C4-2B (cell line): ENCODE measurements at regions not wholly inside any gene's neighbourhood (a gene's known extent, or its start where the extent isn't known, plus 50 kb on each side); places are given as distances from the start of the nearest gene placed in this dataset.

ENCODE experiments used
- H3K27ac ChIP-seq: fragments of 450-650 bp; 2 replicates; pipeline ENCODE4 v1.5.1; 2017
- CTCF ChIP-seq: fragments of 450-650 bp; conservative IDR thresholded peaks from 2 replicates; pipeline ENCODE4 v1.5.1; 2017; ENCODE audit warnings: mild to moderate bottlenecking
- ZFX ChIP-seq: fragments of 450-650 bp; IDR thresholded peaks from 2 replicates; pipeline ENCODE4 v1.6.1; 2017

- TF ChIP-seq ZFX (no peak), CTCF (no peak)
- H3K27ac ChIP-seq = no peak overlapping the region
Measured at GRCh38 chr5:74428876-74429275, 211.7 kb downstream of the ENC1 start.

GRCh38 chr5:74428275-74428674, 212.3 kb downstream of the ENC1 start:
- TF ChIP-seq ZFX = no peak
- no peak for TF ChIP-seq CTCF
- H3K27ac ChIP-seq = no peak overlapping the region

- TF ChIP-seq CTCF (no peak), ZFX (no peak)
- no peak overlapping the region for H3K27ac ChIP-seq
Measured at GRCh38 chr5:74426506-74426905, 214.0 kb downstream of the ENC1 start.

- H3K27ac ChIP-seq = no peak overlapping the region
- no peak for TF ChIP-seq CTCF
- TF ChIP-seq ZFX = no peak
Measured at GRCh38 chr5:74424162-74424868, 216.2 kb downstream of the ENC1 start.

GRCh38 chr5:74423383-74423782, 217.1 kb downstream of the ENC1 start:
- no peak overlapping the region for H3K27ac ChIP-seq
- TF ChIP-seq CTCF (no peak), ZFX (no peak)

GRCh38 chr5:74422671-74423070, 217.9 kb downstream of the ENC1 start:
- TF ChIP-seq ZFX = no peak
- H3K27ac ChIP-seq = no peak overlapping the region

- TF ChIP-seq ZFX (no peak), CTCF (no peak)
- no peak overlapping the region for H3K27ac ChIP-seq
Measured at GRCh38 chr5:74422030-74422429, 218.5 kb downstream of the ENC1 start.

- no peak for TF ChIP-seq ZFX
- no peak for TF ChIP-seq CTCF
Measured at GRCh38 chr5:74421377-74421776, 219.2 kb downstream of the ENC1 start.

More at GRCh38 chr5:74421377-74421776, 219.2 kb downstream of the ENC1 start:
- H3K27ac ChIP-seq = no peak overlapping the region
